Endothelial cell of umbilical vein (primary cell): ENCODE measurements at regions not wholly inside any gene's neighbourhood (a gene's known extent, or its start where the extent isn't known, plus 50 kb on each side); places are given as distances from the start of the nearest gene placed in this dataset.

Source experiments
- BruUV-seq: library from RNA; stranded (reverse); fragments of 400-500 nt; replicated peaks from 2 replicates; lab custom pipeline; 2021; lab: Mats Ljungman, UMichigan
- CTCF ChIA-PET: fragments of 300-600, 350-600 bp; sonication (Branson Sonifier 250); formaldehyde crosslinking; loops from one replicate; lab custom pipeline; 2021; ENCODE audit warnings: antibody characterized with exemption, inconsistent platforms; lab: Charles Lee
- POLR2A ChIA-PET: fragments of 300-600, 350-600 bp; sonication (Branson Sonifier 250); formaldehyde crosslinking; loops from one replicate; lab custom pipeline; 2021; ENCODE audit warnings: antibody characterized with exemption, inconsistent platforms; lab: Charles Lee
- DNase-seq: peaks from one replicate; pipeline ENCODE4 v3.0.0-alpha.2; 2011; ENCODE audit warnings: low read depth, low spot score
- FAIRE-seq: peaks from 2 replicates; lab custom pipeline; 2011; peaks lifted over from hg19 to GRCh38; lab: Jason Lieb, UNC
- H2AFZ ChIP-seq: 2 replicates; pipeline ENCODE4 v1.6.0; 2012; ENCODE audit warnings: low read depth, low read length, control low read depth, inconsistent platforms
- H3K27ac ChIP-seq: 2 replicates; pipeline ENCODE4 v1.5.1; 2011; ENCODE audit warnings: low read depth, mild to moderate bottlenecking, control low read depth, low read length, moderate library complexity; ENCODE audit not compliant: insufficient read depth
- H3K27me3 ChIP-seq, 2 experiments: 2 replicates each; pipeline versions ENCODE4 v1.6.0 to v1.6.1; 2011; ENCODE audit warnings: low read length in 2 of 2, mixed read lengths in 1 of 2; ENCODE audit not compliant: control insufficient read depth in 2 of 2, insufficient read depth in 2 of 2
- H3K36me3 ChIP-seq, 2 experiments: 2 replicates in 1 of 2; 3 replicates in 1 of 2; pipeline ENCODE4 v1.5.1; 2011; ENCODE audit warnings: low read length in 2 of 2, mild to moderate bottlenecking in 1 of 2, moderate library complexity in 1 of 2; ENCODE audit not compliant: control insufficient read depth in 2 of 2, insufficient read depth in 2 of 2; ENCODE audit errors: extremely low read depth in 1 of 2
- H3K4me1 ChIP-seq: 3 replicates; pipeline ENCODE4 v1.5.1; 2011; ENCODE audit warnings: mild to moderate bottlenecking, low read length; ENCODE audit not compliant: control insufficient read depth, insufficient read depth; ENCODE audit errors: extremely low read depth
- H3K4me2 ChIP-seq: 2 replicates; pipeline ENCODE4 v1.6.1; 2011; ENCODE audit warnings: low read length, control low read depth, mixed read lengths; ENCODE audit not compliant: insufficient read depth
- H3K4me3 ChIP-seq, 3 experiments: fragments of 200-600 bp in 1 of 3; sonication (generic), shearing (Covaris generic) in 1 of 3; replicated peaks in 1 of 3; 2 replicates each; pipeline ENCODE4 v1.5.1; 2011 to 2016; ENCODE audit warnings: control low read depth in 3 of 3, low read length in 3 of 3, mild to moderate bottlenecking in 2 of 3, inconsistent platforms in 1 of 3, low read depth in 1 of 3, moderate library complexity in 1 of 3; ENCODE audit not compliant: insufficient read depth in 1 of 3
- H3K79me2 ChIP-seq: 2 replicates; pipeline ENCODE4 v1.6.0; 2012; ENCODE audit warnings: low read length, inconsistent platforms; ENCODE audit not compliant: control insufficient read depth, insufficient read depth
- H3K9ac ChIP-seq: replicated peaks from 2 replicates; pipeline ENCODE3; 2011; ENCODE audit warnings: low read length, control low read depth; ENCODE audit not compliant: insufficient read depth; ENCODE audit errors: extremely low read depth
- H3K9me1 ChIP-seq: replicated peaks from 3 replicates; pipeline ENCODE4 v1.6.0; 2011; ENCODE audit warnings: mild to moderate bottlenecking, low read length; ENCODE audit not compliant: control insufficient read depth, insufficient read depth; ENCODE audit errors: extremely low read depth
- H3K9me3 ChIP-seq: replicated peaks from 2 replicates; pipeline ENCODE4 v1.5.1; 2012; ENCODE audit warnings: low read length, inconsistent platforms; ENCODE audit not compliant: control insufficient read depth, insufficient read depth
- H4K20me1 ChIP-seq: replicated peaks from 2 replicates; pipeline ENCODE3; 2011; ENCODE audit warnings: mild to moderate bottlenecking, low read length; ENCODE audit not compliant: control insufficient read depth, insufficient read depth; ENCODE audit errors: extremely low read depth
- CTCF ChIP-seq, 2 donors: IDR thresholded peaks; 1 replicate in 1 of 2; 2 replicates in 1 of 2; pipeline ENCODE4 v1.5.1; 2011; ENCODE audit warnings: low read length in 2 of 2, mild to moderate bottlenecking in 2 of 2, moderate library complexity in 2 of 2, control low read depth in 1 of 2, inconsistent platforms in 1 of 2, low read depth in 1 of 2; ENCODE audit not compliant: insufficient read depth in 1 of 2; ENCODE audit errors: extremely low read depth in 1 of 2
- EZH2 ChIP-seq: IDR thresholded peaks from 2 replicates; pipeline ENCODE4 v1.6.1; 2012; ENCODE audit warnings: borderline replicate concordance, low read depth, mild to moderate bottlenecking, moderate library complexity, low read length, inconsistent platforms; ENCODE audit not compliant: severe bottlenecking
- FOS ChIP-seq: IDR thresholded peaks from 2 replicates; pipeline ENCODE4 v1.6.1; 2011; ENCODE audit warnings: mild to moderate bottlenecking, low read length, moderate library complexity, borderline replicate concordance; ENCODE audit not compliant: insufficient read depth
- GATA2 ChIP-seq: IDR thresholded peaks from 2 replicates; pipeline ENCODE4 v1.7.0; 2011; ENCODE audit warnings: low read depth, mild to moderate bottlenecking, moderate library complexity, mixed read lengths, low read length; ENCODE audit not compliant: insufficient read length, insufficient read depth
- JUN ChIP-seq: IDR thresholded peaks from 2 replicates; pipeline ENCODE4 v1.6.1; 2011; ENCODE audit warnings: borderline replicate concordance, low read depth; ENCODE audit not compliant: insufficient read length, insufficient read depth
- MAX ChIP-seq: IDR thresholded peaks from 2 replicates; pipeline ENCODE4 v1.6.1; 2011; ENCODE audit not compliant: insufficient read depth, insufficient read length
- MYC ChIP-seq: IDR thresholded peaks from one replicate; pipeline ENCODE4 v1.6.1; 2011; ENCODE audit warnings: mild to moderate bottlenecking, low read depth, low read length
- POLR2A ChIP-seq: IDR thresholded peaks from 2 replicates; pipeline ENCODE4 v1.6.1; 2012; ENCODE audit warnings: low read depth, mild to moderate bottlenecking, control low read depth, low read length
- POLR2AphosphoS5 ChIP-seq: IDR thresholded peaks from 2 replicates; pipeline ENCODE4 v1.6.1; 2012; ENCODE audit warnings: low read depth, mild to moderate bottlenecking, control low read depth, low read length, moderate library complexity; ENCODE audit not compliant: insufficient read depth
- dilution Hi-C: fragments of 300-500 bp; cut with MboI; formaldehyde crosslinking; loops from one replicate; pipeline ENCODE4 v1.15.0; 2019; ENCODE audit warnings: low sequenced_read_pairs; ENCODE audit not compliant: extremely low pct_ligation_motif_present
- intact Hi-C: fragments of 100-400 bp; cut with micrococcal nuclease; formaldehyde crosslinking; loops from one replicate; pipeline ENCODE4 v1.10.0; 2022

GRCh38 chr15:89410039-89410435, 75.4 kb upstream of the POLG start:
- POLR2A ChIA-PET: no interaction called here

More at GRCh38 chr15:89410039-89410435, 75.4 kb upstream of the POLG start:
- no peaks in the 10 kb centered on the region for H3K79me2 ChIP-seq
- no peaks in the 10 kb centered on the region for H3K4me1 ChIP-seq
- DNase-seq (no peak), FAIRE-seq (no peak)
- no peak overlapping the region for H3K4me3 ChIP-seq
- dilution Hi-C loops: no loop called here
- no peak overlapping the region for H2AFZ ChIP-seq
- no peak overlapping the region for H3K27ac ChIP-seq
- H4K20me1 ChIP-seq: no peaks in the 10 kb centered on the region
- no TSS peak for BruUV-seq
- CTCF ChIA-PET: interaction anchor here (2.9 kb wide), 1 partner anchor 51 kb away, joined by 13 read pairs; no protein-coding TSS in a partner anchor
- no peaks in the 10 kb centered on the region for H3K9me1 ChIP-seq
- intact Hi-C loops: no loop called here
- no peak overlapping the region for H3K9ac ChIP-seq
- TF ChIP-seq FOS (no peak), GATA2 (no peak), POLR2AphosphoS5 (no peak), MYC (no peak), MAX (no peak), CTCF (IDR thresholded peaks at IDR 0.05; ENCODE audit: extremely low read depth in 1 of 2, insufficient read depth in 1 of 2, low read depth in 1 of 2, low read length in 2 of 2) (no peak), EZH2 (no peak), JUN (no peak), POLR2A (no peak)
- H3K9me3 ChIP-seq: no peaks in the 10 kb centered on the region
- H3K27me3 ChIP-seq: peaks cover 90 to 97% of the 10 kb centered on the region in 2 experiments
- H3K4me2 ChIP-seq: no peak overlapping the region
- H3K36me3 ChIP-seq: no peaks in the 10 kb centered on the region
